ENCODE measurements at regions not wholly inside any gene's neighbourhood (a gene's known extent, or its start where the extent isn't known, plus 50 kb on each side); places are given as distances from the start of the nearest gene placed in this dataset.

DNA sequence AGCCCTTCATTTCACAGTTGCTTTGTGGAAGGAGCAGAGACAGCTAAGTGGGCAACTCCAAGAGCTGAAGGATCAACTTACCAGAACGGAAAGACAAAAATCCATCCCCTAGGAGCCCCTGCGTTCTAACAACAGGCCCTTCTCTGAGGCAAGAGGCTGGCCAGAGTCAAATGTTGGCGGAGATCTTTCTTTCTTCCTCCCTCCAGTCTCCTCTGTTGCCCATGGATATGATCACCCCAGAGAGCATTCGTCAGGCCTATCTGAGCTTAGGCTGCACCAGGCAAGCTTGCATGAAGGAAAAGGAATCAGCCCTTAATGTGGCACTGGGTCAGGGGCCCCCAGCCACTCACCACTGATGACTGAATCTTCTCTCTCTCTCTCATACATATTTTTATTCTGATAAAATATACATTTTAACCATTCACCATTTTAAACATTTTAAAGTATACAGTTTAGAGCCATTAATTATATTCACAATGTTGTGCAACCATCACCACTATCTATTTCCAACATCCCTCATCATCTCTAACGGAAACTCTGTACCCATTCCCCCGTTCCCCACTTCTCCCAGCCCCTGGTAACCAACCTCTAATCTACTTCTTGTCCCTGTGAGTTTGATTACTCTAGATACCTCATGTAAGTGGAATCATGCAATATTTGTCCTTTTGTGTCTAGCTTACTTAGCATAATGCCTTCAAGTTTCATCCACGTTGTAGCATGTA is 52.9 kb upstream of the CCND2 start:
- TF ChIP-seq CEBPB (IDR thresholded peaks at IDR 0.05; ENCODE audit: low read depth, low read length): no peak
- TF ChIP-seq, protein P1, sequence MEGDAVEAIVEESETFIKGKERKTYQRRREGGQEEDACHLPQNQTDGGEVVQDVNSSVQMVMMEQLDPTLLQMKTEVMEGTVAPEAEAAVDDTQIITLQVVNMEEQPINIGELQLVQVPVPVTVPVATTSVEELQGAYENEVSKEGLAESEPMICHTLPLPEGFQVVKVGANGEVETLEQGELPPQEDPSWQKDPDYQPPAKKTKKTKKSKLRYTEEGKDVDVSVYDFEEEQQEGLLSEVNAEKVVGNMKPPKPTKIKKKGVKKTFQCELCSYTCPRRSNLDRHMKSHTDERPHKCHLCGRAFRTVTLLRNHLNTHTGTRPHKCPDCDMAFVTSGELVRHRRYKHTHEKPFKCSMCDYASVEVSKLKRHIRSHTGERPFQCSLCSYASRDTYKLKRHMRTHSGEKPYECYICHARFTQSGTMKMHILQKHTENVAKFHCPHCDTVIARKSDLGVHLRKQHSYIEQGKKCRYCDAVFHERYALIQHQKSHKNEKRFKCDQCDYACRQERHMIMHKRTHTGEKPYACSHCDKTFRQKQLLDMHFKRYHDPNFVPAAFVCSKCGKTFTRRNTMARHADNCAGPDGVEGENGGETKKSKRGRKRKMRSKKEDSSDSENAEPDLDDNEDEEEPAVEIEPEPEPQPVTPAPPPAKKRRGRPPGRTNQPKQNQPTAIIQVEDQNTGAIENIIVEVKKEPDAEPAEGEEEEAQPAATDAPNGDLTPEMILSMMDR (conservative IDR thresholded peaks at IDR 0.05; ENCODE audit: low read depth, low read length): no peak
- TF ChIP-seq RFX5 (IDR thresholded peaks at IDR 0.05; ENCODE audit: low read depth, low read length): no peak
- TF ChIP-seq BHLHE40 (IDR thresholded peaks at IDR 0.05; ENCODE audit: low read depth, low read length): no peak
- TF ChIP-seq MAFK (IDR thresholded peaks at IDR 0.05; ENCODE audit: low read depth, low read length): no peak
- TF ChIP-seq RAD21 (IDR thresholded peaks at IDR 0.05; ENCODE audit: low read length): no peak
- TF ChIP-seq NFE2L2 (IDR thresholded peaks at IDR 0.05; ENCODE audit: low read depth, low read length): no peak
- TF ChIP-seq RCOR1 (IDR thresholded peaks at IDR 0.05; ENCODE audit: insufficient replicate concordance, low read length): no peak

Measured in IMR-90 (cell line).